ENCODE measurements at regions not wholly inside any gene's neighbourhood (a gene's known extent, or its start where the extent isn't known, plus 50 kb on each side); places are given as distances from the start of the nearest gene placed in this dataset.

- no peak overlapping the region for H3K4me2 ChIP-seq (ENCODE audit: extremely low read depth, insufficient read depth, low read length)
- TF ChIP-seq, protein P1, sequence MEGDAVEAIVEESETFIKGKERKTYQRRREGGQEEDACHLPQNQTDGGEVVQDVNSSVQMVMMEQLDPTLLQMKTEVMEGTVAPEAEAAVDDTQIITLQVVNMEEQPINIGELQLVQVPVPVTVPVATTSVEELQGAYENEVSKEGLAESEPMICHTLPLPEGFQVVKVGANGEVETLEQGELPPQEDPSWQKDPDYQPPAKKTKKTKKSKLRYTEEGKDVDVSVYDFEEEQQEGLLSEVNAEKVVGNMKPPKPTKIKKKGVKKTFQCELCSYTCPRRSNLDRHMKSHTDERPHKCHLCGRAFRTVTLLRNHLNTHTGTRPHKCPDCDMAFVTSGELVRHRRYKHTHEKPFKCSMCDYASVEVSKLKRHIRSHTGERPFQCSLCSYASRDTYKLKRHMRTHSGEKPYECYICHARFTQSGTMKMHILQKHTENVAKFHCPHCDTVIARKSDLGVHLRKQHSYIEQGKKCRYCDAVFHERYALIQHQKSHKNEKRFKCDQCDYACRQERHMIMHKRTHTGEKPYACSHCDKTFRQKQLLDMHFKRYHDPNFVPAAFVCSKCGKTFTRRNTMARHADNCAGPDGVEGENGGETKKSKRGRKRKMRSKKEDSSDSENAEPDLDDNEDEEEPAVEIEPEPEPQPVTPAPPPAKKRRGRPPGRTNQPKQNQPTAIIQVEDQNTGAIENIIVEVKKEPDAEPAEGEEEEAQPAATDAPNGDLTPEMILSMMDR (conservative IDR thresholded peaks at IDR 0.05 in 1 of 2, IDR thresholded peaks at IDR 0.05 in 1 of 2; ENCODE audit: low read depth in 1 of 2, low read length in 2 of 2): no peak
- no peak for TF ChIP-seq EZH2 (IDR thresholded peaks at IDR 0.05; ENCODE audit: low read length, missing control alignments)
- H3K9ac ChIP-seq (ENCODE audit: insufficient read depth, low read length): no peak overlapping the region
- no peak for DNase-seq (ENCODE audit: low read depth in 2 of 2)
- H3K36me3 ChIP-seq (ENCODE audit: control insufficient read depth, insufficient read depth, low read length): no peaks in the 10 kb centered on the region
- no peaks in the 10 kb centered on the region for H4K20me1 ChIP-seq (ENCODE audit: control insufficient read depth, extremely low read depth, insufficient read depth, low read length)
- H2AFZ ChIP-seq (ENCODE audit: low read length): no peak overlapping the region
- H3K27ac ChIP-seq (ENCODE audit: insufficient read depth, low read length): no peak overlapping the region
- H3K4me1 ChIP-seq (ENCODE audit: control insufficient read depth, extremely low read depth, insufficient read depth, low read length): no peaks in the 10 kb centered on the region
- no peaks in the 10 kb centered on the region for H3K79me2 ChIP-seq (ENCODE audit: control insufficient read depth, insufficient read depth, low read length)
- H3K4me3 ChIP-seq (replicated peaks in 1 of 4; ENCODE audit: control extremely low read depth in 1 of 4, insufficient read depth in 1 of 4, low read depth in 3 of 4, low read length in 4 of 4): no peak overlapping the region
- no peaks in the 10 kb centered on the region for H3K27me3 ChIP-seq (ENCODE audit: control insufficient read depth, insufficient read depth, low read length)
- H3K9me3 ChIP-seq (ENCODE audit: control insufficient read depth, insufficient read depth, low read depth, low read length): no peaks in the 10 kb centered on the region
Measured at GRCh38 chr5:13385066-13385465, 559.4 kb downstream of the DNAH5 start.

- Histone ChIP-seq H3K9ac (ENCODE audit: insufficient read depth, low read length) (no peak overlapping the region), H2AFZ (ENCODE audit: low read length) (no peak overlapping the region), H3K4me3 (replicated peaks in 1 of 4; ENCODE audit: control extremely low read depth in 1 of 4, insufficient read depth in 1 of 4, low read depth in 3 of 4, low read length in 4 of 4) (no peak overlapping the region), H3K36me3 (ENCODE audit: control insufficient read depth, insufficient read depth, low read length) (no peaks in the 10 kb centered on the region), H3K9me3 (ENCODE audit: control insufficient read depth, insufficient read depth, low read depth, low read length) (no peaks in the 10 kb centered on the region), H3K4me2 (ENCODE audit: extremely low read depth, insufficient read depth, low read length) (no peak overlapping the region), H3K4me1 (ENCODE audit: control insufficient read depth, extremely low read depth, insufficient read depth, low read length) (no peaks in the 10 kb centered on the region), H3K79me2 (ENCODE audit: control insufficient read depth, insufficient read depth, low read length) (no peaks in the 10 kb centered on the region), H4K20me1 (ENCODE audit: control insufficient read depth, extremely low read depth, insufficient read depth, low read length) (no peaks in the 10 kb centered on the region), H3K27ac (ENCODE audit: insufficient read depth, low read length) (no peak overlapping the region), H3K27me3 (ENCODE audit: control insufficient read depth, insufficient read depth, low read length) (no peaks in the 10 kb centered on the region)
- TF ChIP-seq EZH2 (IDR thresholded peaks at IDR 0.05; ENCODE audit: low read length, missing control alignments): no peak
- TF ChIP-seq, protein P1 (conservative IDR thresholded peaks at IDR 0.05 in 1 of 2, IDR thresholded peaks at IDR 0.05 in 1 of 2; ENCODE audit: low read depth in 1 of 2, low read length in 2 of 2): no peak
- DNase-seq (ENCODE audit: low read depth in 2 of 2): no peak
Measured at GRCh38 chr5:13382232-13382631, 562.3 kb downstream of the DNAH5 start.

DNA sequence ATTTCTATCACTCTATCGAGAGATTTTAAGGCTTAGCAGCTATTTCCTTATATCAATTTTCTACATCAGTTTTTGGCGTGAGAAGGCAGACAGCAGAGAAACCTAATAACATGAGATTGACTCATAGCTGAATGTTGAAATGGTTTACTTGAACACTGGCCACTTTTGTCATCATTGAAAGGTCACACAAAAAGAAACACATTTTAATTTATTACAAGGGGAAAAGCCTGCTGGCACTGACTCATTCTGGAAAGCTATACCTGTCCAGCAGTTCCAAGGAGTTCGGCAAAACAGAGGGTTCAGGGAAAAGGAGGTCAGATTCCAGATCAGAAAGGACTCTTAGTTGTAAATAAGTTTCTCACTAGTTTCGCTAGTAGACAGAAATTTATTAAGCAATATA lies 566.4 kb downstream of the DNAH5 start:
- DNase-seq (ENCODE audit: low read depth in 2 of 2): peak in 1 of 2 donors; percentile 65

More for the DNA sequence above, 566.4 kb downstream of the DNAH5 start:
- no peaks in the 10 kb centered on the region for H3K27me3 ChIP-seq (ENCODE audit: control insufficient read depth, insufficient read depth, low read length)
- no peaks in the 10 kb centered on the region for H3K36me3 ChIP-seq (ENCODE audit: control insufficient read depth, insufficient read depth, low read length)
- H3K9me3 ChIP-seq (ENCODE audit: control insufficient read depth, insufficient read depth, low read depth, low read length): no peaks in the 10 kb centered on the region
- no peak overlapping the region for H3K4me2 ChIP-seq (ENCODE audit: extremely low read depth, insufficient read depth, low read length)
- H3K27ac ChIP-seq (ENCODE audit: insufficient read depth, low read length): no peak overlapping the region
- no peaks in the 10 kb centered on the region for H4K20me1 ChIP-seq (ENCODE audit: control insufficient read depth, extremely low read depth, insufficient read depth, low read length)
- H3K4me1 ChIP-seq (ENCODE audit: control insufficient read depth, extremely low read depth, insufficient read depth, low read length): no peaks in the 10 kb centered on the region
- no peak overlapping the region for H3K4me3 ChIP-seq (replicated peaks in 1 of 4; ENCODE audit: control extremely low read depth in 1 of 4, insufficient read depth in 1 of 4, low read depth in 3 of 4, low read length in 4 of 4)
- no peak for TF ChIP-seq EZH2 (IDR thresholded peaks at IDR 0.05; ENCODE audit: low read length, missing control alignments)
- TF ChIP-seq, protein P1 (conservative IDR thresholded peaks at IDR 0.05 in 1 of 2, IDR thresholded peaks at IDR 0.05 in 1 of 2; ENCODE audit: low read depth in 1 of 2, low read length in 2 of 2): no peak
- H3K9ac ChIP-seq (ENCODE audit: insufficient read depth, low read length): no peak overlapping the region
- H3K79me2 ChIP-seq (ENCODE audit: control insufficient read depth, insufficient read depth, low read length): no peaks in the 10 kb centered on the region
- no peak overlapping the region for H2AFZ ChIP-seq (ENCODE audit: low read length)

All from fibroblast of lung (primary cell).